ENCODE measurements at regions not wholly inside any gene's neighbourhood (a gene's known extent, or its start where the extent isn't known, plus 50 kb on each side); places are given as distances from the start of the nearest gene placed in this dataset.

- no peak for ATAC-seq (ENCODE audit: insufficient read depth, low FRiP score)
- Histone ChIP-seq H3K27me3 (ENCODE audit: control insufficient read depth in 3 of 3, insufficient read depth in 3 of 3, low read length in 2 of 3) (no peaks in the 10 kb centered on the region), H3K4me1 (ENCODE audit: control insufficient read depth in 5 of 5, insufficient read depth in 5 of 5, low read length in 5 of 5) (no peaks in the 10 kb centered on the region), H3K4me3 (no peak overlapping the region), H3K36me3 (ENCODE audit: control insufficient read depth in 4 of 4, insufficient read depth in 4 of 4, low read length in 4 of 4) (no peaks in the 10 kb centered on the region), H3K27ac (ENCODE audit: low read depth in 1 of 2, low read length in 1 of 2) (no peak overlapping the region), H3K9me3 (ENCODE audit: control insufficient read depth in 4 of 4, insufficient read depth in 3 of 4, low read length in 3 of 4) (peaks cover 0 to 3% (median under 1%) of the 10 kb centered on the region in 4 donors), H3K9ac (ENCODE audit: insufficient read depth in 1 of 2, low read length in 2 of 2) (no peak overlapping the region)
- 64 to 70% methylated on average over 3 of the region's 3 CpGs for WGBS, 2 donors
- no peak for TF ChIP-seq CTCF (IDR thresholded peaks at IDR 0.05; ENCODE audit: control extremely low read depth, extremely low read depth)
- DNase-seq: no peak
These were observed 57.1 kb downstream of the FAM181B start for GRCh38 chr11:82676483-82677094.

GRCh38 chr11:82675838-82676237 lies 57.8 kb downstream of the FAM181B start:
- no peak overlapping the region for H3K4me3 ChIP-seq
- ATAC-seq (ENCODE audit: insufficient read depth, low FRiP score) (no peak), DNase-seq (no peak)
- no peaks in the 10 kb centered on the region for H3K27me3 ChIP-seq (ENCODE audit: control insufficient read depth in 3 of 3, insufficient read depth in 3 of 3, low read length in 2 of 3)
- H3K36me3 ChIP-seq (ENCODE audit: control insufficient read depth in 4 of 4, insufficient read depth in 4 of 4, low read length in 4 of 4): no peaks in the 10 kb centered on the region
- no peak overlapping the region for H3K27ac ChIP-seq (ENCODE audit: low read depth in 1 of 2, low read length in 1 of 2)
- no peaks in the 10 kb centered on the region for H3K9me3 ChIP-seq (ENCODE audit: control insufficient read depth in 4 of 4, insufficient read depth in 3 of 4, low read length in 3 of 4)
- H3K4me1 ChIP-seq (ENCODE audit: control insufficient read depth in 5 of 5, insufficient read depth in 5 of 5, low read length in 5 of 5): no peaks in the 10 kb centered on the region
- H3K9ac ChIP-seq (ENCODE audit: insufficient read depth in 1 of 2, low read length in 2 of 2): no peak overlapping the region
- TF ChIP-seq CTCF (IDR thresholded peaks at IDR 0.05; ENCODE audit: control extremely low read depth, extremely low read depth): no peak
- 72 to 80% methylated on average over 5 of the region's 5 CpGs for WGBS, 2 donors

- H3K9ac ChIP-seq (ENCODE audit: insufficient read depth in 1 of 2, low read length in 2 of 2): no peak overlapping the region
- no peaks in the 10 kb centered on the region for H3K36me3 ChIP-seq (ENCODE audit: control insufficient read depth in 4 of 4, insufficient read depth in 4 of 4, low read length in 4 of 4)
- no peaks in the 10 kb centered on the region for H3K4me1 ChIP-seq (ENCODE audit: control insufficient read depth in 5 of 5, insufficient read depth in 5 of 5, low read length in 5 of 5)
- no peaks in the 10 kb centered on the region for H3K27me3 ChIP-seq (ENCODE audit: control insufficient read depth in 3 of 3, insufficient read depth in 3 of 3, low read length in 2 of 3)
- WGBS, 2 donors: 57 to 69% methylated on average over 3 of the region's 3 CpGs
- TF ChIP-seq CTCF (IDR thresholded peaks at IDR 0.05; ENCODE audit: control extremely low read depth, extremely low read depth): no peak
- ATAC-seq (ENCODE audit: insufficient read depth, low FRiP score) (no peak), DNase-seq (no peak)
- no peaks in the 10 kb centered on the region for H3K9me3 ChIP-seq (ENCODE audit: control insufficient read depth in 4 of 4, insufficient read depth in 3 of 4, low read length in 3 of 4)
- no peak overlapping the region for H3K4me3 ChIP-seq
- no peak overlapping the region for H3K27ac ChIP-seq (ENCODE audit: low read depth in 1 of 2, low read length in 1 of 2)
These were observed 60.0 kb downstream of the FAM181B start for GRCh38 chr11:82673631-82674030.

- TF ChIP-seq CTCF (IDR thresholded peaks at IDR 0.05; ENCODE audit: control extremely low read depth, extremely low read depth): no peak
- WGBS, 2 donors: 82 to 93% methylated on average over 1 of the region's 1 CpG
- Histone ChIP-seq H3K9ac (ENCODE audit: insufficient read depth in 1 of 2, low read length in 2 of 2) (no peak overlapping the region), H3K4me1 (ENCODE audit: control insufficient read depth in 5 of 5, insufficient read depth in 5 of 5, low read length in 5 of 5) (no peaks in the 10 kb centered on the region), H3K36me3 (ENCODE audit: control insufficient read depth in 4 of 4, insufficient read depth in 4 of 4, low read length in 4 of 4) (no peaks in the 10 kb centered on the region), H3K4me3 (no peak overlapping the region), H3K9me3 (ENCODE audit: control insufficient read depth in 4 of 4, insufficient read depth in 3 of 4, low read length in 3 of 4) (no peaks in the 10 kb centered on the region), H3K27me3 (ENCODE audit: control insufficient read depth in 3 of 3, insufficient read depth in 3 of 3, low read length in 2 of 3) (no peaks in the 10 kb centered on the region), H3K27ac (ENCODE audit: low read depth in 1 of 2, low read length in 1 of 2) (no peak overlapping the region)
- DNase-seq (no peak), ATAC-seq (ENCODE audit: insufficient read depth, low FRiP score) (no peak)
These were observed 62.2 kb downstream of the FAM181B start for GRCh38 chr11:82671451-82671850.

Data from lung (tissue), 11 donors.